Kidney epithelial cell (primary cell): ENCODE measurements at regions not wholly inside any gene's neighbourhood (a gene's known extent, or its start where the extent isn't known, plus 50 kb on each side); places are given as distances from the start of the nearest gene placed in this dataset.

Experiments
- DNase-seq: peaks from one replicate; pipeline ENCODE4 v3.0.0-alpha.2; 2010; ENCODE audit warnings: low read depth
- H3K27me3 ChIP-seq: 2 replicates; pipeline ENCODE4 v1.6.0; 2011; ENCODE audit warnings: low read length; ENCODE audit not compliant: control insufficient read depth, insufficient read depth
- H3K36me3 ChIP-seq: 2 replicates; pipeline ENCODE4 v1.5.1; 2011; ENCODE audit warnings: low read length; ENCODE audit not compliant: control insufficient read depth, insufficient read depth
- H3K4me3 ChIP-seq: 2 replicates; pipeline ENCODE4 v1.5.1; 2011; ENCODE audit warnings: low read depth, mild to moderate bottlenecking, control low read depth, low read length
- CTCF ChIP-seq: IDR thresholded peaks from 2 replicates; pipeline ENCODE4 v1.5.1; 2011; ENCODE audit warnings: mild to moderate bottlenecking, moderate library complexity, low read length, control low read depth, inconsistent platforms; ENCODE audit not compliant: insufficient read depth, poor library complexity, severe bottlenecking

- Histone ChIP-seq H3K4me3 (no peak overlapping the region), H3K36me3 (no peaks in the 10 kb centered on the region), H3K27me3 (peaks cover 2% of the 10 kb centered on the region)
- DNase-seq = no peak
- TF ChIP-seq CTCF = no peak
Observed at GRCh38 chr7:142460402-142461117, 202.7 kb upstream of the PRSS58 start.

GRCh38 chr7:142459551-142459963 lies 201.7 kb upstream of the PRSS58 start:
- TF ChIP-seq CTCF = peak; percentile 69
- no peak for DNase-seq
- Histone ChIP-seq H3K4me3 (no peak overlapping the region), H3K36me3 (no peaks in the 10 kb centered on the region), H3K27me3 (peaks cover 2% of the 10 kb centered on the region)

GRCh38 chr7:142457146-142457703 lies 199.4 kb upstream of the PRSS58 start:
- Histone ChIP-seq H3K36me3 (no peaks in the 10 kb centered on the region), H3K4me3 (no peak overlapping the region), H3K27me3 (no peaks in the 10 kb centered on the region)
- TF ChIP-seq CTCF = no peak
- no peak for DNase-seq

GRCh38 chr7:142455392-142455791 lies 197.5 kb upstream of the PRSS58 start:
- DNase-seq = no peak
- no peak overlapping the region for H3K4me3 ChIP-seq
- TF ChIP-seq CTCF = no peak
- H3K36me3 ChIP-seq = no peaks in the 10 kb centered on the region
- H3K27me3 ChIP-seq = no peaks in the 10 kb centered on the region

GRCh38 chr7:142454862-142455261 lies 197.0 kb upstream of the PRSS58 start:
- Histone ChIP-seq H3K4me3 (no peak overlapping the region), H3K27me3 (no peaks in the 10 kb centered on the region), H3K36me3 (no peaks in the 10 kb centered on the region)
- no peak for TF ChIP-seq CTCF
- no peak for DNase-seq

- no peak for TF ChIP-seq CTCF
- Histone ChIP-seq H3K36me3 (no peaks in the 10 kb centered on the region), H3K27me3 (no peaks in the 10 kb centered on the region), H3K4me3 (no peak overlapping the region)
- DNase-seq = no peak
Observed at GRCh38 chr7:142452791-142453190, 194.9 kb upstream of the PRSS58 start.
